GM18858 (cell line): ENCODE measurements at regions not wholly inside any gene's neighbourhood (a gene's known extent, or its start where the extent isn't known, plus 50 kb on each side); places are given as distances from the start of the nearest gene placed in this dataset.

Experiments
- ATAC-seq: cut with Tn5 transposase; IDR thresholded peaks from one replicate; pipeline ENCODE4 v1.9.1; 2021; ENCODE audit not compliant: unreplicated experiment

- ATAC-seq = no peak
Measured at GRCh38 chr15:70449311-70450141, 313.8 kb downstream of the UACA start.

GRCh38 chr15:70447928-70448698 is 315.2 kb downstream of the UACA start:
- no peak for ATAC-seq

- no peak for ATAC-seq
Measured at GRCh38 chr15:70447521-70447920, 315.8 kb downstream of the UACA start.

- ATAC-seq = no peak
Measured at GRCh38 chr15:70447081-70447480, 316.3 kb downstream of the UACA start.

- ATAC-seq = no peak
Measured at GRCh38 chr15:70443486-70444273, 319.7 kb downstream of the UACA start.

GRCh38 chr15:70442616-70443321 is 320.6 kb downstream of the UACA start:
- ATAC-seq = no peak

GRCh38 chr15:70442211-70442610 is 321.1 kb downstream of the UACA start:
- no peak for ATAC-seq

- ATAC-seq = no peak
Measured at GRCh38 chr15:70440416-70441138, 322.8 kb downstream of the UACA start.

GRCh38 chr15:70439880-70440279 is 323.5 kb downstream of the UACA start:
- ATAC-seq = no peak

- ATAC-seq = no peak
Measured at GRCh38 chr15:70439304-70439877, 324.0 kb downstream of the UACA start.

GRCh38 chr15:70438776-70439175 is 324.6 kb downstream of the UACA start:
- ATAC-seq = no peak

GRCh38 chr15:70437882-70438451 is 325.4 kb downstream of the UACA start:
- ATAC-seq = no peak

GRCh38 chr15:70437089-70437488 is 326.3 kb downstream of the UACA start:
- ATAC-seq = no peak

GRCh38 chr15:70436428-70436827 is 326.9 kb downstream of the UACA start:
- no peak for ATAC-seq

GRCh38 chr15:70435872-70436271 is 327.5 kb downstream of the UACA start:
- ATAC-seq = no peak

- ATAC-seq = no peak
Measured at GRCh38 chr15:70435369-70435768, 328.0 kb downstream of the UACA start.

GRCh38 chr15:70433586-70434324 is 329.6 kb downstream of the UACA start:
- ATAC-seq = no peak

- no peak for ATAC-seq
Measured at GRCh38 chr15:70432924-70433495, 330.3 kb downstream of the UACA start.
